ENCODE measurements at regions not wholly inside any gene's neighbourhood (a gene's known extent, or its start where the extent isn't known, plus 50 kb on each side); places are given as distances from the start of the nearest gene placed in this dataset.

DNA sequence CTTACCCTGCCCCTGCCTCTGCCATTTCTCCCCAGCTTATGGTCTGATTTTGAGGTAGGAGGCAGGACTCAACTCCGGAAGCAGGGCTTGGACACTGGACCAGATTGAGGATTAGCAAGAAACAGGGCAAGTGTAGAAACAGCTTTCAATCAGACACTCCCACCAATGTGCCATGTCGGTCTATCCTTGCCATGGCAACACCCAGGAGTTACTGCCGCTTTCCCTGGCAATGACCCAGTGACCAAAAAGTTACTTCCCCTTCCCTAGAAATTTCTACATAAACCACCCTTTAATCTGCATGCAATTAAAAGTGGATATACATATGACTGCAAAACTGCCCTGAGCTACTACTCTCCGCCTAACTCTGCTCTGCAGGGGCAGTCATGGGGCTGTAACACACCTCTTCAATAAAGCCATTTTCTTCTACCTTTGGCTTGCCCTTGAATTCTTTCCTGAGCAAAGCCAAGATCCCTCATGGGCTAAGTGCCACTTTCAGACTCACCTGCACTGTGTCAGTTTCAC, 156.7 kb downstream of the LPIN1 start:
- Histone ChIP-seq H3K27ac (no peak overlapping the region), H3K4me1 (no peaks in the 10 kb centered on the region), H3K4me3 (no peak overlapping the region), H3K27me3 (no peaks in the 10 kb centered on the region), H3K36me3 (no peaks in the 10 kb centered on the region), H3K9me3 (no peaks in the 10 kb centered on the region)
- DNase-seq: no peak
- peak; percentile 68 for ATAC-seq
- intact Hi-C loops (cut with DNase I): no loop called here
- TF ChIP-seq, protein P1, sequence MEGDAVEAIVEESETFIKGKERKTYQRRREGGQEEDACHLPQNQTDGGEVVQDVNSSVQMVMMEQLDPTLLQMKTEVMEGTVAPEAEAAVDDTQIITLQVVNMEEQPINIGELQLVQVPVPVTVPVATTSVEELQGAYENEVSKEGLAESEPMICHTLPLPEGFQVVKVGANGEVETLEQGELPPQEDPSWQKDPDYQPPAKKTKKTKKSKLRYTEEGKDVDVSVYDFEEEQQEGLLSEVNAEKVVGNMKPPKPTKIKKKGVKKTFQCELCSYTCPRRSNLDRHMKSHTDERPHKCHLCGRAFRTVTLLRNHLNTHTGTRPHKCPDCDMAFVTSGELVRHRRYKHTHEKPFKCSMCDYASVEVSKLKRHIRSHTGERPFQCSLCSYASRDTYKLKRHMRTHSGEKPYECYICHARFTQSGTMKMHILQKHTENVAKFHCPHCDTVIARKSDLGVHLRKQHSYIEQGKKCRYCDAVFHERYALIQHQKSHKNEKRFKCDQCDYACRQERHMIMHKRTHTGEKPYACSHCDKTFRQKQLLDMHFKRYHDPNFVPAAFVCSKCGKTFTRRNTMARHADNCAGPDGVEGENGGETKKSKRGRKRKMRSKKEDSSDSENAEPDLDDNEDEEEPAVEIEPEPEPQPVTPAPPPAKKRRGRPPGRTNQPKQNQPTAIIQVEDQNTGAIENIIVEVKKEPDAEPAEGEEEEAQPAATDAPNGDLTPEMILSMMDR (IDR thresholded peaks at IDR 0.05): no peak

DNA sequence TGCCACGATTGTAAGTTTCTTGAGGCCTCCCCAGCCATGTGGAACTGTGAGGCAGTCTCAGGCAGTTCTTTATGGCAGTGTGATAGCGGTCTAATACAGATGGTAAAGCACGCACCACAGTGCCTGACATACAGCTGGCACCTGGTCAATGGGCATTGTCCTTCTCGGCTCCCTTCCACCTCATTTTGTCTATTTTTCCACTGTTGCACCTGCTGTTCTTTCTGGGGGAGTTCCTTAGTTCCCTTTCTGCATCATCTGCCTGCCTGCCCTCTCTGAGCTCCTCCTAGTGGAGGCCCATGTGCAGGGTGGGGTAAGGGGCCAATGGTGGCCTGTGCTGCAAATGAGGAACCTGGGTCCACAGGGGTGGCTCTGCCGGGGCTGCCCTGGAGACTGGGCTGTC, 157.6 kb downstream of the LPIN1 start:
- Histone ChIP-seq H3K4me3 (no peak overlapping the region), H3K27me3 (no peaks in the 10 kb centered on the region), H3K27ac (no peak overlapping the region), H3K36me3 (no peaks in the 10 kb centered on the region), H3K4me1 (no peaks in the 10 kb centered on the region), H3K9me3 (no peaks in the 10 kb centered on the region)
- TF ChIP-seq, protein P1 (IDR thresholded peaks at IDR 0.05): no peak
- DNase-seq (no peak), ATAC-seq (peak; percentile 42)
- intact Hi-C loops (cut with DNase I): no loop called here

GRCh38 chr2:11904941-11905340, 158.5 kb downstream of the LPIN1 start:
- ATAC-seq (no peak), DNase-seq (no peak)
- TF ChIP-seq, protein P1 (IDR thresholded peaks at IDR 0.05): no peak
- intact Hi-C loops (cut with DNase I): no loop called here
- no peak overlapping the region for H3K4me3 ChIP-seq
- no peaks in the 10 kb centered on the region for H3K4me1 ChIP-seq
- no peak overlapping the region for H3K27ac ChIP-seq
- no peaks in the 10 kb centered on the region for H3K27me3 ChIP-seq
- no peaks in the 10 kb centered on the region for H3K36me3 ChIP-seq
- H3K9me3 ChIP-seq: no peaks in the 10 kb centered on the region

DNA sequence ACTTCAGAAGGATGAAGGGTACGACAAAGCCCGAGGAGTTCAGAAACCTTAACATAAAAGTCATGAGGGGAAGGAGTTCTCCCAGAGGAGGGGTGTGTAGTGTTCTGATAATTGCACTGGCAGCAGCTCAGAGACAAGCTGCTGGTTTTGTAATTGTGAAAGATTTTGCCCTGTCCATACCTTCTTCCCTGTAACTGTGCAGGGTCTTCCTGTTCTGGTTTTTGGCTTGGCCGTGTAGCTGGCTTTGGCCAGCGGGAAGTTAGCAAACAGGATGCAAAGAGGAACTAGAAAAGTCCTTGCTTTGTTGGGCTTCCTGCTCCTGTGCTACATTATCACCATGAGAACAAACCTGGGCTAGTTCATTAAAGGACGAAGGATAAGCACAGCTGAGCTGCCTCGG, 160.8 kb downstream of the LPIN1 start:
- H3K9me3 ChIP-seq: no peaks in the 10 kb centered on the region
- no peaks in the 10 kb centered on the region for H3K36me3 ChIP-seq
- no peak for DNase-seq
- ATAC-seq: peak; percentile 74
- intact Hi-C loops (cut with DNase I): no loop called here
- H3K4me3 ChIP-seq: no peak overlapping the region
- H3K27ac ChIP-seq: no peak overlapping the region
- TF ChIP-seq, protein P1 (IDR thresholded peaks at IDR 0.05): no peak
- no peaks in the 10 kb centered on the region for H3K4me1 ChIP-seq
- H3K27me3 ChIP-seq: no peaks in the 10 kb centered on the region

DNA sequence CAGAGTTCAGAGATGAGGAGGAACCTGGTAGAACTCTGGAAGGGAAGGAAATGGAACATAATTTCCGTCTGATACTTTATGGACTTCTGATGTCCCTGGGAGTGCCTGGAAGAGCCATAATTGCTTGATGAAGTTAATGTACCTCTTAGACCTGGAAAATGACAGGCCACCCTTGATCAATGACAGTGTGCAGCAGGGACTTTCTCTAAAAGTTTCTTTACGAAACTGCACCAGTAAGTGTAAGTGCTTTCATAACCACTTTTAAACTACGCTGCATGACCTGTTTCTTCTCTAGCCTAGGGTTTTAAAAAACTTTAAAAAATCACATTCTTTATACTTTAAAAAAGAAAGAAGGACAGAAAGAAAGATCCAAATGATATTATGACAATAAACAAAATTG, 164.5 kb downstream of the LPIN1 start:
- ATAC-seq: no peak
- no peaks in the 10 kb centered on the region for H3K4me1 ChIP-seq
- intact Hi-C loops (cut with DNase I): no loop called here

More for the DNA sequence above, 164.5 kb downstream of the LPIN1 start:
- DNase-seq: no peak
- Histone ChIP-seq H3K9me3 (no peaks in the 10 kb centered on the region), H3K27ac (no peak overlapping the region), H3K36me3 (no peaks in the 10 kb centered on the region), H3K4me3 (no peak overlapping the region), H3K27me3 (no peaks in the 10 kb centered on the region)
- TF ChIP-seq, protein P1 (IDR thresholded peaks at IDR 0.05): no peak
